ENCODE measurements at regions not wholly inside any gene's neighbourhood (a gene's known extent, or its start where the extent isn't known, plus 50 kb on each side); places are given as distances from the start of the nearest gene placed in this dataset.

GRCh38 chr1:96487971-96488370, 233.6 kb upstream of the PTBP2 start:
- TF ChIP-seq, protein P1, sequence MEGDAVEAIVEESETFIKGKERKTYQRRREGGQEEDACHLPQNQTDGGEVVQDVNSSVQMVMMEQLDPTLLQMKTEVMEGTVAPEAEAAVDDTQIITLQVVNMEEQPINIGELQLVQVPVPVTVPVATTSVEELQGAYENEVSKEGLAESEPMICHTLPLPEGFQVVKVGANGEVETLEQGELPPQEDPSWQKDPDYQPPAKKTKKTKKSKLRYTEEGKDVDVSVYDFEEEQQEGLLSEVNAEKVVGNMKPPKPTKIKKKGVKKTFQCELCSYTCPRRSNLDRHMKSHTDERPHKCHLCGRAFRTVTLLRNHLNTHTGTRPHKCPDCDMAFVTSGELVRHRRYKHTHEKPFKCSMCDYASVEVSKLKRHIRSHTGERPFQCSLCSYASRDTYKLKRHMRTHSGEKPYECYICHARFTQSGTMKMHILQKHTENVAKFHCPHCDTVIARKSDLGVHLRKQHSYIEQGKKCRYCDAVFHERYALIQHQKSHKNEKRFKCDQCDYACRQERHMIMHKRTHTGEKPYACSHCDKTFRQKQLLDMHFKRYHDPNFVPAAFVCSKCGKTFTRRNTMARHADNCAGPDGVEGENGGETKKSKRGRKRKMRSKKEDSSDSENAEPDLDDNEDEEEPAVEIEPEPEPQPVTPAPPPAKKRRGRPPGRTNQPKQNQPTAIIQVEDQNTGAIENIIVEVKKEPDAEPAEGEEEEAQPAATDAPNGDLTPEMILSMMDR (IDR thresholded peaks at IDR 0.05; ENCODE audit: poor library complexity, severe bottlenecking): no peak
- ATAC-seq (ENCODE audit: low read depth) (no peak), DNase-seq (ENCODE audit: low spot score) (no peak)
- no peak overlapping the region for H3K4me3 ChIP-seq (ENCODE audit: severe bottlenecking)
- H3K36me3 ChIP-seq (ENCODE audit: low read depth): no peaks in the 10 kb centered on the region
- no peak overlapping the region for H3K27ac ChIP-seq (ENCODE audit: poor library complexity, severe bottlenecking)
- no peaks in the 10 kb centered on the region for H3K27me3 ChIP-seq (ENCODE audit: insufficient read depth, poor library complexity, severe bottlenecking)
- no peaks in the 10 kb centered on the region for H3K9me3 ChIP-seq (ENCODE audit: severe bottlenecking)
- no peaks in the 10 kb centered on the region for H3K4me1 ChIP-seq (ENCODE audit: insufficient read depth, poor library complexity, severe bottlenecking)

- no peak for DNase-seq (ENCODE audit: low spot score)
- H3K4me3 ChIP-seq (ENCODE audit: severe bottlenecking): no peak overlapping the region
- H3K4me1 ChIP-seq (ENCODE audit: insufficient read depth, poor library complexity, severe bottlenecking): no peaks in the 10 kb centered on the region
- no peaks in the 10 kb centered on the region for H3K36me3 ChIP-seq (ENCODE audit: low read depth)
- no peaks in the 10 kb centered on the region for H3K9me3 ChIP-seq (ENCODE audit: severe bottlenecking)
- no peaks in the 10 kb centered on the region for H3K27me3 ChIP-seq (ENCODE audit: insufficient read depth, poor library complexity, severe bottlenecking)
- H3K27ac ChIP-seq (ENCODE audit: poor library complexity, severe bottlenecking): no peak overlapping the region
- TF ChIP-seq, protein P1 (IDR thresholded peaks at IDR 0.05; ENCODE audit: poor library complexity, severe bottlenecking): no peak
- no peak for ATAC-seq (ENCODE audit: low read depth)
These were observed 232.8 kb upstream of the PTBP2 start for GRCh38 chr1:96488777-96489176.

DNA sequence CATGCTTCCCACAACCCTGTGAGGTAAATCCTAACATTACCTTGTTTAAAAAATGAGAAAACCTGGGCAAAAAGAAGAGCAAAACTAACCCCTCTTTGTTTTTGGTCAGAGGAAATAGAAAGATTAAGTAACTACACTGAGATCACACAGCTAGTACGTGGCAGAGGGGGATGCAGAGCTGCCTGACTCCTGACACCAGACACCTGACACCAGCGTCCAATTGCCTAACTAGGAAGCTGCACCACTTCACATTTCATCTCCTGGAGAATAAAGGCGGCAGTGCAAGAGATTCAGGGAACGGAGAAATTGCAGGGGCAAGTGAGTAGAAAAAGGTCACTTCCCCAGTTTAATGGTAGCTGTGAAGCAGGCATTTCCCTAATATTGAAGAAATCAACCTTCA, 229.3 kb upstream of the PTBP2 start:
- DNase-seq (ENCODE audit: low spot score): no peak
- no peaks in the 10 kb centered on the region for H3K36me3 ChIP-seq (ENCODE audit: low read depth)
- H3K27me3 ChIP-seq (ENCODE audit: insufficient read depth, poor library complexity, severe bottlenecking): no peaks in the 10 kb centered on the region
- H3K27ac ChIP-seq (ENCODE audit: poor library complexity, severe bottlenecking): no peak overlapping the region
- no peaks in the 10 kb centered on the region for H3K4me1 ChIP-seq (ENCODE audit: insufficient read depth, poor library complexity, severe bottlenecking)
- ATAC-seq (ENCODE audit: low read depth): 0 out of 3 replicates have a peak, but pooled peaks have one; percentile 46
- TF ChIP-seq, protein P1 (IDR thresholded peaks at IDR 0.05; ENCODE audit: poor library complexity, severe bottlenecking): no peak
- no peak overlapping the region for H3K4me3 ChIP-seq (ENCODE audit: severe bottlenecking)
- H3K9me3 ChIP-seq (ENCODE audit: severe bottlenecking): no peaks in the 10 kb centered on the region

DNA sequence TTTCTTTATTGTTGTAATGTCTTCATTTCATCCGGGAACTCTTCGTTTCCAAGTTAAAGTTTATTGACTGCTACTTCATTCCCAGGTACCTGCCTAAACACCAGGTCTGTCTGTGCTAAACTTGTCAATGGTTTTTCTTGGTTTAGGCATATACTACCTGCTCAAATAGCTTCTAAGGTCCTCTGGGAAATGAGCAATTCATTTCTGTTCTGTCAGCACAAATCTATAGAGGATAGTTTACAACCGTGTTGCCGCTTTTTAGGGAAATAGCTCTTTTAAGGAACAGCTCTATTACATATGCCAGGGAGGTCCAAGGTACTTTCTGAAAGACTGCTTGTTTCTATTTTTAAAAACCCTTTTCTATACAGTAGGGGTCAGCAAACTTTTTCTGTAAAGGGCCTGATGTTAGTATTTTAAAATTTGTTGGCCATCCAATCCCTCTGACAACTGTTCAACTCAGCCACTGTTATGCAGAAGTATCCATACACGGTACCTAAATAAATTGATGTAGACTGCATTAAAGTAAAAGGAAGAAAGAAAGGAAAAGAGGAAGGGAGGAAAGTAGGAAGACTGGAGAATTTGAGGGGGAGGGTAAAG, 222.7 kb upstream of the PTBP2 start:
- TF ChIP-seq, protein P1 (IDR thresholded peaks at IDR 0.05; ENCODE audit: poor library complexity, severe bottlenecking): no peak
- no peaks in the 10 kb centered on the region for H3K27me3 ChIP-seq (ENCODE audit: insufficient read depth, poor library complexity, severe bottlenecking)
- ATAC-seq (ENCODE audit: low read depth) (no peak), DNase-seq (ENCODE audit: low spot score) (no peak)
- no peaks in the 10 kb centered on the region for H3K36me3 ChIP-seq (ENCODE audit: low read depth)
- no peak overlapping the region for H3K4me3 ChIP-seq (ENCODE audit: severe bottlenecking)
- H3K9me3 ChIP-seq (ENCODE audit: severe bottlenecking): no peaks in the 10 kb centered on the region
- H3K4me1 ChIP-seq (ENCODE audit: insufficient read depth, poor library complexity, severe bottlenecking): no peaks in the 10 kb centered on the region
- no peak overlapping the region for H3K27ac ChIP-seq (ENCODE audit: poor library complexity, severe bottlenecking)

DNA sequence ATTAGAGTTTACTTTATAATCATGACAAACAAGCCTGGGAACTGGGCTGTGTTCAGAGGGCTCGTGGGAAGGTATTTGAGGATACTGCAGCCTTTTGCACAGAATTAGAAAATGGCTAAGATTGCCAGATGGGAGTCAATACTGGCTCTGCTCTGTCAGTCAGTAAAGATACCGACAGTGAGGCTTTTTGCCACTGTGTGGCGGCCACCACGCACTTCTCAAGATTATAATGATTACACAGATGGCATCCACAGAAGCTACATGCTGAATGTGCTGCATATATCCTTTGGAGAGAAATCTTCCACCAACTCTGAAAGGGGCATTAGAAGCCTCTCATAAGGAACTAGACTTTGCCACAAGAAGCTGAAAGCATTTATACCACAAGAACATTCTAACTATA, 213.4 kb upstream of the PTBP2 start:
- Histone ChIP-seq H3K27ac (ENCODE audit: poor library complexity, severe bottlenecking) (no peak overlapping the region), H3K36me3 (ENCODE audit: low read depth) (no peaks in the 10 kb centered on the region), H3K27me3 (ENCODE audit: insufficient read depth, poor library complexity, severe bottlenecking) (no peaks in the 10 kb centered on the region), H3K9me3 (ENCODE audit: severe bottlenecking) (no peaks in the 10 kb centered on the region), H3K4me3 (ENCODE audit: severe bottlenecking) (no peak overlapping the region), H3K4me1 (ENCODE audit: insufficient read depth, poor library complexity, severe bottlenecking) (no peaks in the 10 kb centered on the region)
- ATAC-seq (ENCODE audit: low read depth) (no peak), DNase-seq (ENCODE audit: low spot score) (no peak)
- TF ChIP-seq, protein P1 (IDR thresholded peaks at IDR 0.05; ENCODE audit: poor library complexity, severe bottlenecking): no peak
